Urinary bladder (tissue), 3 donors: ENCODE measurements at regions not wholly inside any gene's neighbourhood (a gene's known extent, or its start where the extent isn't known, plus 50 kb on each side); places are given as distances from the start of the nearest gene placed in this dataset.

Experiments used
- DNase-seq: peaks from one replicate; pipeline ENCODE4 v3.0.0-alpha.2; 2015; ENCODE audit errors: extremely low spot score
- H3K27ac ChIP-seq: one replicate; pipeline ENCODE4 v1.5.1; 2013; ENCODE audit warnings: low read depth, mild to moderate bottlenecking, moderate library complexity
- H3K36me3 ChIP-seq: one replicate; pipeline ENCODE4 v1.6.1; 2013; ENCODE audit warnings: mild to moderate bottlenecking, moderate library complexity; ENCODE audit not compliant: insufficient read depth
- H3K4me1 ChIP-seq: one replicate; pipeline ENCODE4 v1.6.1; 2013; ENCODE audit warnings: mild to moderate bottlenecking, moderate library complexity; ENCODE audit not compliant: insufficient read depth
- H3K4me3 ChIP-seq: one replicate; pipeline ENCODE4 v1.5.1; 2013; ENCODE audit warnings: low read depth, low read length
- WGBS: extraction: QIAGEN DNeasy Blood & Tissue Kit; methylation state at CpG from one replicate; pipeline ENCODE4 v1.1.7; 2013; 5-methylcytosine and 5-hydroxymethylcytosine counted together
- donor health status: healthy with polysubstance abuse.
- donor health status: healthy.

- no peaks in the 10 kb centered on the region for H3K36me3 ChIP-seq
- H3K4me1 ChIP-seq: no peaks in the 10 kb centered on the region
- H3K4me3 ChIP-seq: no peak overlapping the region
- DNase-seq: no peak
- 55% methylated on average over 4 of the region's 4 CpGs for WGBS
- H3K27ac ChIP-seq: no peak overlapping the region
These were observed 168.6 kb downstream of the PMP22 start for GRCh38 chr17:15096511-15096910.

GRCh38 chr17:15095935-15096334, 169.2 kb downstream of the PMP22 start:
- WGBS: 84% methylated on average over 2 of the region's 2 CpGs
- DNase-seq: no peak
- Histone ChIP-seq H3K4me1 (no peaks in the 10 kb centered on the region), H3K4me3 (no peak overlapping the region), H3K36me3 (no peaks in the 10 kb centered on the region), H3K27ac (no peak overlapping the region)

GRCh38 chr17:15092762-15093161, 172.4 kb downstream of the PMP22 start:
- Histone ChIP-seq H3K4me3 (no peak overlapping the region), H3K27ac (no peak overlapping the region), H3K4me1 (no peaks in the 10 kb centered on the region), H3K36me3 (no peaks in the 10 kb centered on the region)
- 74% methylated on average over 7 of the region's 7 CpGs for WGBS
- DNase-seq: no peak

- Histone ChIP-seq H3K36me3 (no peaks in the 10 kb centered on the region), H3K4me1 (no peaks in the 10 kb centered on the region), H3K27ac (no peak overlapping the region), H3K4me3 (no peak overlapping the region)
- 48% methylated on average over 2 of the region's 2 CpGs for WGBS
- DNase-seq: no peak
These were observed 172.9 kb downstream of the PMP22 start for GRCh38 chr17:15092261-15092660.

- H3K4me1 ChIP-seq: no peaks in the 10 kb centered on the region
- 88% methylated on average over 2 of the region's 2 CpGs for WGBS
These were observed 173.3 kb downstream of the PMP22 start for GRCh38 chr17:15091825-15092224.

GRCh38 chr17:15090533-15090932, 174.6 kb downstream of the PMP22 start:
- Histone ChIP-seq H3K36me3 (no peaks in the 10 kb centered on the region), H3K27ac (no peak overlapping the region), H3K4me3 (no peak overlapping the region), H3K4me1 (no peaks in the 10 kb centered on the region)
- no peak for DNase-seq
- 88% methylated on average over 8 of the region's 8 CpGs for WGBS

More at GRCh38 chr17:15091825-15092224, 173.3 kb downstream of the PMP22 start:
- Histone ChIP-seq H3K36me3 (no peaks in the 10 kb centered on the region), H3K4me3 (no peak overlapping the region), H3K27ac (no peak overlapping the region)
- DNase-seq: no peak

GRCh38 chr17:15087946-15088345, 177.2 kb downstream of the PMP22 start:
- H3K4me1 ChIP-seq: no peaks in the 10 kb centered on the region
- H3K4me3 ChIP-seq: no peak overlapping the region
- no peak overlapping the region for H3K27ac ChIP-seq
- 76% methylated on average over 3 of the region's 3 CpGs for WGBS
- no peaks in the 10 kb centered on the region for H3K36me3 ChIP-seq
- DNase-seq: no peak

GRCh38 chr17:15086776-15087295, 178.3 kb downstream of the PMP22 start:
- WGBS: 70% methylated on average over 11 of the region's 11 CpGs
- DNase-seq: no peak
- Histone ChIP-seq H3K36me3 (no peaks in the 10 kb centered on the region), H3K27ac (no peak overlapping the region), H3K4me1 (no peaks in the 10 kb centered on the region), H3K4me3 (no peak overlapping the region)

- H3K4me1 ChIP-seq: no peaks in the 10 kb centered on the region
- H3K36me3 ChIP-seq: no peaks in the 10 kb centered on the region
- WGBS: 66% methylated on average over 6 of the region's 6 CpGs
- H3K27ac ChIP-seq: no peak overlapping the region
- DNase-seq: no peak
- no peak overlapping the region for H3K4me3 ChIP-seq
These were observed 179.0 kb downstream of the PMP22 start for GRCh38 chr17:15085890-15086677.

GRCh38 chr17:15083225-15083624, 181.9 kb downstream of the PMP22 start:
- 65% methylated on average over 5 of the region's 5 CpGs for WGBS

GRCh38 chr17:15081008-15081407, 184.1 kb downstream of the PMP22 start:
- Histone ChIP-seq H3K4me3 (no peak overlapping the region), H3K4me1 (no peaks in the 10 kb centered on the region), H3K36me3 (no peaks in the 10 kb centered on the region), H3K27ac (no peak overlapping the region)
- WGBS: 68% methylated on average over 3 of the region's 3 CpGs
- no peak for DNase-seq

More at GRCh38 chr17:15083225-15083624, 181.9 kb downstream of the PMP22 start:
- Histone ChIP-seq H3K27ac (no peak overlapping the region), H3K36me3 (no peaks in the 10 kb centered on the region), H3K4me1 (no peaks in the 10 kb centered on the region), H3K4me3 (no peak overlapping the region)
- DNase-seq: no peak

- no peak for DNase-seq
- Histone ChIP-seq H3K27ac (no peak overlapping the region), H3K4me1 (no peaks in the 10 kb centered on the region), H3K4me3 (no peak overlapping the region), H3K36me3 (no peaks in the 10 kb centered on the region)
- 53% methylated on average over 5 of the region's 5 CpGs for WGBS
These were observed 186.6 kb downstream of the PMP22 start for GRCh38 chr17:15078570-15078969.

GRCh38 chr17:15076991-15077663, 188.0 kb downstream of the PMP22 start:
- Histone ChIP-seq H3K4me1 (no peaks in the 10 kb centered on the region), H3K27ac (no peak overlapping the region), H3K4me3 (no peak overlapping the region), H3K36me3 (no peaks in the 10 kb centered on the region)
- 85% methylated on average over 6 of the region's 6 CpGs for WGBS
- DNase-seq: no peak

- DNase-seq: no peak
- H3K36me3 ChIP-seq: no peaks in the 10 kb centered on the region
- H3K27ac ChIP-seq: no peak overlapping the region
- WGBS: 63% methylated on average over 4 of the region's 4 CpGs
- H3K4me1 ChIP-seq: no peaks in the 10 kb centered on the region
- H3K4me3 ChIP-seq: no peak overlapping the region
These were observed 213.2 kb downstream of the PMP22 start for GRCh38 chr17:15051933-15052332.
